ENCODE measurements at regions not wholly inside any gene's neighbourhood (a gene's known extent, or its start where the extent isn't known, plus 50 kb on each side); places are given as distances from the start of the nearest gene placed in this dataset.

- Histone ChIP-seq H3K4me1 (ENCODE audit: low read length) (no peaks in the 10 kb centered on the region), H3K36me3 (replicated peaks; ENCODE audit: insufficient read depth, low read length) (no peaks in the 10 kb centered on the region), H3K9ac (ENCODE audit: low read length) (no peak overlapping the region), H4K20me1 (ENCODE audit: insufficient read depth, low read length) (no peaks in the 10 kb centered on the region), H2AFZ (ENCODE audit: low read length) (no peak overlapping the region), H3K27me3 (replicated peaks; ENCODE audit: insufficient read depth, low read length) (no peaks in the 10 kb centered on the region), H3K9me2 (replicated peaks; ENCODE audit: insufficient read depth, low read length) (no peaks in the 10 kb centered on the region), H3F3A (ENCODE audit: insufficient read depth, low read length) (no peaks in the 10 kb centered on the region), H3K9me3 (replicated peaks; ENCODE audit: insufficient read depth, low read length) (no peaks in the 10 kb centered on the region), H3K4me3 (ENCODE audit: low read length) (no peak overlapping the region), H3K27ac (ENCODE audit: low read length) (no peak overlapping the region), H3K79me2 (ENCODE audit: low read length) (no peaks in the 10 kb centered on the region), H3K4me2 (ENCODE audit: low read depth, low read length) (no peak overlapping the region)
- no peak for TF ChIP-seq CTCF (IDR thresholded peaks at IDR 0.05; ENCODE audit: low read length)
- no peak for TF ChIP-seq EZH2phosphoT487 (IDR thresholded peaks at IDR 0.05; ENCODE audit: low read length)
- no peak for TF ChIP-seq EZH2 (optimal IDR thresholded peaks at IDR 0.05; ENCODE audit: low read depth, low read length)
- DNase-seq = no peak
Observed at GRCh38 chrX:8288590-8288989, 117.5 kb upstream of the VCX2 start.

GRCh38 chrX:8289523-8289922 is 118.5 kb upstream of the VCX2 start:
- Histone ChIP-seq H3K27ac (ENCODE audit: low read length) (no peak overlapping the region), H3K4me2 (ENCODE audit: low read depth, low read length) (no peak overlapping the region), H2AFZ (ENCODE audit: low read length) (no peak overlapping the region), H3K36me3 (replicated peaks; ENCODE audit: insufficient read depth, low read length) (no peaks in the 10 kb centered on the region), H3F3A (ENCODE audit: insufficient read depth, low read length) (no peaks in the 10 kb centered on the region), H3K9me3 (replicated peaks; ENCODE audit: insufficient read depth, low read length) (no peaks in the 10 kb centered on the region), H3K4me1 (ENCODE audit: low read length) (no peaks in the 10 kb centered on the region), H3K27me3 (replicated peaks; ENCODE audit: insufficient read depth, low read length) (no peaks in the 10 kb centered on the region), H4K20me1 (ENCODE audit: insufficient read depth, low read length) (no peaks in the 10 kb centered on the region), H3K9me2 (replicated peaks; ENCODE audit: insufficient read depth, low read length) (no peaks in the 10 kb centered on the region), H3K9ac (ENCODE audit: low read length) (no peak overlapping the region), H3K4me3 (ENCODE audit: low read length) (no peak overlapping the region), H3K79me2 (ENCODE audit: low read length) (no peaks in the 10 kb centered on the region)
- no peak for DNase-seq
- no peak for TF ChIP-seq EZH2 (optimal IDR thresholded peaks at IDR 0.05; ENCODE audit: low read depth, low read length)

GRCh38 chrX:8297766-8298165 is 126.7 kb upstream of the VCX2 start:
- Histone ChIP-seq H3K27me3 (replicated peaks; ENCODE audit: insufficient read depth, low read length) (no peaks in the 10 kb centered on the region), H3K36me3 (replicated peaks; ENCODE audit: insufficient read depth, low read length) (no peaks in the 10 kb centered on the region), H3K9ac (ENCODE audit: low read length) (no peak overlapping the region), H3K4me1 (ENCODE audit: low read length) (no peaks in the 10 kb centered on the region), H3K27ac (ENCODE audit: low read length) (no peak overlapping the region), H4K20me1 (ENCODE audit: insufficient read depth, low read length) (no peaks in the 10 kb centered on the region), H3K9me3 (replicated peaks; ENCODE audit: insufficient read depth, low read length) (no peaks in the 10 kb centered on the region), H3K4me3 (ENCODE audit: low read length) (no peak overlapping the region), H3K4me2 (ENCODE audit: low read depth, low read length) (no peak overlapping the region), H3F3A (ENCODE audit: insufficient read depth, low read length) (no peaks in the 10 kb centered on the region), H3K9me2 (replicated peaks; ENCODE audit: insufficient read depth, low read length) (no peaks in the 10 kb centered on the region), H3K79me2 (ENCODE audit: low read length) (no peaks in the 10 kb centered on the region), H2AFZ (ENCODE audit: low read length) (no peak overlapping the region)
- DNase-seq = no peak
- TF ChIP-seq EZH2phosphoT487 (IDR thresholded peaks at IDR 0.05; ENCODE audit: low read length) (no peak), CTCF (IDR thresholded peaks at IDR 0.05; ENCODE audit: low read length) (no peak), EZH2 (optimal IDR thresholded peaks at IDR 0.05; ENCODE audit: low read depth, low read length) (no peak)

GRCh38 chrX:8304668-8305067 is 133.6 kb upstream of the VCX2 start:
- Histone ChIP-seq H3K79me2 (ENCODE audit: low read length) (no peaks in the 10 kb centered on the region), H3K9me2 (replicated peaks; ENCODE audit: insufficient read depth, low read length) (no peaks in the 10 kb centered on the region), H3K27me3 (replicated peaks; ENCODE audit: insufficient read depth, low read length) (no peaks in the 10 kb centered on the region), H3K9ac (ENCODE audit: low read length) (no peak overlapping the region), H3K4me1 (ENCODE audit: low read length) (no peaks in the 10 kb centered on the region), H3F3A (ENCODE audit: insufficient read depth, low read length) (no peaks in the 10 kb centered on the region), H4K20me1 (ENCODE audit: insufficient read depth, low read length) (no peaks in the 10 kb centered on the region), H3K27ac (ENCODE audit: low read length) (no peak overlapping the region), H3K4me3 (ENCODE audit: low read length) (no peak overlapping the region), H3K36me3 (replicated peaks; ENCODE audit: insufficient read depth, low read length) (no peaks in the 10 kb centered on the region), H3K4me2 (ENCODE audit: low read depth, low read length) (no peak overlapping the region), H2AFZ (ENCODE audit: low read length) (no peak overlapping the region), H3K9me3 (replicated peaks; ENCODE audit: insufficient read depth, low read length) (no peaks in the 10 kb centered on the region)
- TF ChIP-seq CTCF (IDR thresholded peaks at IDR 0.05; ENCODE audit: low read length) = no peak
- no peak for DNase-seq
